HEK293 (cell line): ENCODE measurements at regions not wholly inside any gene's neighbourhood (a gene's known extent, or its start where the extent isn't known, plus 50 kb on each side); places are given as distances from the start of the nearest gene placed in this dataset.

Experiments used
- CTCF ChIA-PET: fragments of 350-600 bp; formaldehyde crosslinking; extraction: SDS; loops from one replicate; lab custom pipeline; 2021; ENCODE audit warnings: antibody characterized with exemption; lab: Yijun Ruan, JAX
- POLR2A ChIA-PET: fragments of 300-600 bp; formaldehyde crosslinking; extraction: SDS; loops from one replicate; lab custom pipeline; 2020; ENCODE audit warnings: antibody characterized with exemption, inconsistent platforms; lab: Yijun Ruan, JAX
- H3K27ac ChIP-seq: fragments of 200-500 bp; sonication (Bioruptor generic); 2 replicates; pipeline ENCODE4 v1.5.1; 2014; ENCODE audit warnings: low read depth, low read length, control low read depth, inconsistent platforms; ENCODE audit errors: extremely low read depth
- H3K36me3 ChIP-seq, 2 experiments: fragments of 200-500 bp in 1 of 2; sonication (Bioruptor generic) in 1 of 2; 1 replicate in 1 of 2; 2 replicates in 1 of 2; pipeline ENCODE4 v1.5.1; 2014 to 2017; ENCODE audit warnings: inconsistent platforms in 2 of 2, low read length in 2 of 2; ENCODE audit not compliant: control insufficient read depth in 2 of 2, insufficient read depth in 1 of 2
- H3K4me1 ChIP-seq: fragments of 200-500 bp; sonication (Bioruptor generic); 2 replicates; pipeline ENCODE4 v1.5.1; 2014; ENCODE audit warnings: mild to moderate bottlenecking, low read length, inconsistent platforms; ENCODE audit not compliant: control insufficient read depth, insufficient read depth
- H3K4me3 ChIP-seq: 2 replicates; pipeline ENCODE4 v1.5.1; 2011; ENCODE audit warnings: low read depth, mild to moderate bottlenecking, control low read depth, low read length, moderate library complexity
- H3K9me3 ChIP-seq: fragments of 200-500 bp; sonication (Bioruptor generic); 2 replicates; pipeline ENCODE4 v1.5.1; 2014; ENCODE audit warnings: low read depth, low read length, inconsistent platforms; ENCODE audit not compliant: control insufficient read depth, insufficient read depth
- SCRT1 ChIP-seq: fragments of 450-650 bp; formaldehyde crosslinking; IDR thresholded peaks from 2 replicates; pipeline ENCODE4 v1.5.1; 2016; ENCODE audit warnings: missing biosample characterization, missing genetic modification characterization, borderline replicate concordance
- ZBTB8A ChIP-seq: fragments of 450-650 bp; formaldehyde crosslinking; IDR thresholded peaks from 2 replicates; pipeline ENCODE4 v1.5.1; 2016; ENCODE audit warnings: missing biosample characterization, missing genetic modification characterization
- ZNF202 ChIP-seq: fragments of 450-650 bp; formaldehyde crosslinking; IDR thresholded peaks from 2 replicates; pipeline ENCODE4 v1.5.1; 2016; ENCODE audit warnings: missing biosample characterization, missing genetic modification characterization, borderline replicate concordance
- ZNF214 ChIP-seq: fragments of 450-650 bp; formaldehyde crosslinking; IDR thresholded peaks from 2 replicates; pipeline ENCODE4 v1.5.1; 2017; ENCODE audit warnings: missing biosample characterization, mild to moderate bottlenecking, missing genetic modification characterization, borderline replicate concordance
- ZNF223 ChIP-seq: fragments of 450-650 bp; formaldehyde crosslinking; IDR thresholded peaks from 2 replicates; pipeline ENCODE4 v1.5.1; 2016; ENCODE audit warnings: missing biosample characterization, missing genetic modification characterization
- ZNF24 ChIP-seq: fragments of 450-650 bp; formaldehyde crosslinking; IDR thresholded peaks from 2 replicates; pipeline ENCODE4 v1.5.1; 2016; ENCODE audit warnings: missing biosample characterization, missing genetic modification characterization
- ZNF488 ChIP-seq: fragments of 450-650 bp; formaldehyde crosslinking; IDR thresholded peaks from 2 replicates; pipeline ENCODE4 v1.5.1; 2016; ENCODE audit warnings: missing biosample characterization, missing genetic modification characterization
- ZNF518A ChIP-seq: fragments of 450-650 bp; formaldehyde crosslinking; conservative IDR thresholded peaks from 2 replicates; pipeline ENCODE4 v1.5.1; 2016; ENCODE audit warnings: low read depth, missing biosample characterization, missing genetic modification characterization
- ZNF791 ChIP-seq: fragments of 450-650 bp; formaldehyde crosslinking; IDR thresholded peaks from 2 replicates; pipeline ENCODE4 v1.5.1; 2016; ENCODE audit warnings: missing biosample characterization, missing genetic modification characterization
- TF ChIP-seq, protein P1 (sequence below): fragments of 450-650 bp; formaldehyde crosslinking; IDR thresholded peaks from 2 replicates; pipeline ENCODE4 v1.5.1; 2016; ENCODE audit warnings: missing biosample characterization, missing genetic modification characterization
- TF ChIP-seq, protein P2 (sequence below): fragments of 450-650 bp; IDR thresholded peaks from 2 replicates; pipeline ENCODE4 v1.5.1; 2018; ENCODE audit warnings: missing biosample characterization, missing genetic modification characterization
- TF ChIP-seq, protein P3 (sequence below): fragments of 450-650 bp; formaldehyde crosslinking; IDR thresholded peaks from 2 replicates; pipeline ENCODE4 v1.5.1; 2017; ENCODE audit warnings: missing biosample characterization, mild to moderate bottlenecking, missing genetic modification characterization, moderate library complexity

GRCh38 chr22:22074634-22075381 lies 92.2 kb upstream of the TOP3B start:
- no peak overlapping the region for H3K4me3 ChIP-seq
- H3K4me1 ChIP-seq = no peaks in the 10 kb centered on the region
- POLR2A ChIA-PET = no interaction called here
- CTCF ChIA-PET = interaction anchor here (0.7 to 1.2 kb wide), 2 partner anchors 15 to 30 kb away, joined by 3 to 4 read pairs; no protein-coding TSS in a partner anchor
- no peak overlapping the region for H3K27ac ChIP-seq
- no peaks in the 10 kb centered on the region for H3K9me3 ChIP-seq
- no peaks in the 10 kb centered on the region for H3K36me3 ChIP-seq
- no peak for TF ChIP-seq ZBTB8A (tag by site-specific recombination)
- TF ChIP-seq, protein P1, sequence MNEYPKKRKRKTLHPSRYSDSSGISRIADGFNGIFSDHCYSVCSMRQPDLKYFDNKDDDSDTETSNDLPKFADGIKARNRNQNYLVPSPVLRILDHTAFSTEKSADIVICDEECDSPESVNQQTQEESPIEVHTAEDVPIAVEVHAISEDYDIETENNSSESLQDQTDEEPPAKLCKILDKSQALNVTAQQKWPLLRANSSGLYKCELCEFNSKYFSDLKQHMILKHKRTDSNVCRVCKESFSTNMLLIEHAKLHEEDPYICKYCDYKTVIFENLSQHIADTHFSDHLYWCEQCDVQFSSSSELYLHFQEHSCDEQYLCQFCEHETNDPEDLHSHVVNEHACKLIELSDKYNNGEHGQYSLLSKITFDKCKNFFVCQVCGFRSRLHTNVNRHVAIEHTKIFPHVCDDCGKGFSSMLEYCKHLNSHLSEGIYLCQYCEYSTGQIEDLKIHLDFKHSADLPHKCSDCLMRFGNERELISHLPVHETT = no peak

DNA sequence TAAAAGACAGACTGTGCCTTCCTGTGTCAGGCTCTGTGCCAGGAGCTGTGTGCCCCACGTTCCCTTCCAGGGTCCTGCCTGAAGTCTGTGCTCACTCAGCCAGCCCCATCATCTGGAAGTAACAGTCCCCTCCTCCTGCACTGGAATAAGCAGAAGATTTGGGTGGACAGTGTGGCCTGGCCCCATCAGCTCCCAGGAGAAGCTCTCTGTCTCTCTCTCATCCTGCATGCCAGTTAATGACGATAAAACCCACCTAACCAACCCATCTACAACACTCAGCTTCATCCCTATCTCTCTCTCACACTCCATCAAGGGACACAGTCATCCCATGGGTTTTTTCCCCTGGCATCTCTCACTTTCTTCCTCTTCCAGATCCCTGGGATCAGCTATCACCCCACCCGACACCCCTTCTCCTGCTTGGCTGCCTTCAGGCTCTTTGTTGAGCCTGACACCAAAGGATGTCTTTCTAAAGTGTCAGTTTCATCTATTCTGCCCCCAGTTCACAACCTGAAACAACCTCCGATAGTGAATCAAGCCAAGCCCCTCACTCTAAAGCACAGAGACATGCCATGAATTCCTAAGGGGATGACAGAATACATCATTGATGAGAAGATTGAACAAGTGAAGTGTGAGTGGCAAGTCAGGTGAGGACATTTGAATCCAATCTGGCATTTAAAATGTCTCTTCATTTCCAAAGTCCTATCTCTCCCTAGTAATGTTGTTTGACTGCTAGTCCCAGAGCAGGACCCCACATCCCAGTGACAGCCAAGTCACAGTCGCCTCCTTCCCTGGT lies 91.4 kb upstream of the TOP3B start:
- Histone ChIP-seq H3K4me3 (no peak overlapping the region), H3K9me3 (no peaks in the 10 kb centered on the region), H3K4me1 (no peaks in the 10 kb centered on the region), H3K27ac (no peak overlapping the region), H3K36me3 (no peaks in the 10 kb centered on the region)
- CTCF ChIA-PET = interaction anchor here (0.7 to 0.8 kb wide), 2 partner anchors 13 to 29 kb away, joined by 3 read pairs; no protein-coding TSS in a partner anchor
- no peak for TF ChIP-seq ZNF518A (tag by site-specific recombination)
- TF ChIP-seq, protein P2, sequence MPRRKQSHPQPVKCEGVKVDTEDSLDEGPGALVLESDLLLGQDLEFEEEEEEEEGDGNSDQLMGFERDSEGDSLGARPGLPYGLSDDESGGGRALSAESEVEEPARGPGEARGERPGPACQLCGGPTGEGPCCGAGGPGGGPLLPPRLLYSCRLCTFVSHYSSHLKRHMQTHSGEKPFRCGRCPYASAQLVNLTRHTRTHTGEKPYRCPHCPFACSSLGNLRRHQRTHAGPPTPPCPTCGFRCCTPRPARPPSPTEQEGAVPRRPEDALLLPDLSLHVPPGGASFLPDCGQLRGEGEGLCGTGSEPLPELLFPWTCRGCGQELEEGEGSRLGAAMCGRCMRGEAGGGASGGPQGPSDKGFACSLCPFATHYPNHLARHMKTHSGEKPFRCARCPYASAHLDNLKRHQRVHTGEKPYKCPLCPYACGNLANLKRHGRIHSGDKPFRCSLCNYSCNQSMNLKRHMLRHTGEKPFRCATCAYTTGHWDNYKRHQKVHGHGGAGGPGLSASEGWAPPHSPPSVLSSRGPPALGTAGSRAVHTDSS = no peak
- no peak for TF ChIP-seq ZNF488 (tag by site-specific recombination)
- no peak for TF ChIP-seq ZNF791 (tag by site-specific recombination)
- TF ChIP-seq ZNF202 = no peak
- TF ChIP-seq, protein P3, sequence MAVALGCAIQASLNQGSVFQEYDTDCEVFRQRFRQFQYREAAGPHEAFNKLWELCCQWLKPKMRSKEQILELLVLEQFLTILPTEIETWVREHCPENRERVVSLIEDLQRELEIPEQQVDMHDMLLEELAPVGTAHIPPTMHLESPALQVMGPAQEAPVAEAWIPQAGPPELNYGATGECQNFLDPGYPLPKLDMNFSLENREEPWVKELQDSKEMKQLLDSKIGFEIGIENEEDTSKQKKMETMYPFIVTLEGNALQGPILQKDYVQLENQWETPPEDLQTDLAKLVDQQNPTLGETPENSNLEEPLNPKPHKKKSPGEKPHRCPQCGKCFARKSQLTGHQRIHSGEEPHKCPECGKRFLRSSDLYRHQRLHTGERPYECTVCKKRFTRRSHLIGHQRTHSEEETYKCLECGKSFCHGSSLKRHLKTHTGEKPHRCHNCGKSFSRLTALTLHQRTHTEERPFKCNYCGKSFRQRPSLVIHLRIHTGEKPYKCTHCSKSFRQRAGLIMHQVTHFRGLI (tag by site-specific recombination) = no peak
- TF ChIP-seq ZNF223 = no peak
- no peak for TF ChIP-seq SCRT1 (tag by site-specific recombination)
- no peak for TF ChIP-seq ZNF214 (tag by site-specific recombination)
- no peak for TF ChIP-seq ZNF24 (tag by site-specific recombination)
- POLR2A ChIA-PET = no interaction called here
